ENCODE measurements at regions not wholly inside any gene's neighbourhood (a gene's known extent, or its start where the extent isn't known, plus 50 kb on each side); places are given as distances from the start of the nearest gene placed in this dataset.

DNA sequence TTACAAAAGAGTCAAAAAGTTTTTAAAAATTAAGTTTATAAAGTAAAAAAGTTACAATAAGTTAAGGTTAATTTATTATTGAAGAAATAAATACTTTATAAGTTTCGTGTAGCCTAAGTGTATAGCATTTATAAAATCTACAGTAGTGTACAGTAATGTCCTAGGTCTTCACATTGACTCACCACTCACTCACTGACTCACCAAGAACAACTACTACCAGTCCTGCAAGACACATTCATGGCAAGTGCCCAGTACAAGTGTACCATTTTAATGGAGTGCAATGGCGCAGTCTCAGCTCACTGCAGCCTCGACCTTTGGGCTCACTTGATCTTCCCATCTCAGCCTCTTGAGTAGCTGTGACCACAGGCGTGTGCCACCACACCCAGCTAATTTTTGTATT, 128.2 kb downstream of the GPX5 start:
- Histone ChIP-seq H3K36me3 (ENCODE audit: control insufficient read depth, insufficient read depth, low read length) (no peaks in the 10 kb centered on the region), H3K27me3 (ENCODE audit: control insufficient read depth, insufficient read depth, low read length) (peaks cover 2% of the 10 kb centered on the region), H3K4me3 (ENCODE audit: low read depth, low read length) (no peak overlapping the region)
- TF ChIP-seq, protein P1, sequence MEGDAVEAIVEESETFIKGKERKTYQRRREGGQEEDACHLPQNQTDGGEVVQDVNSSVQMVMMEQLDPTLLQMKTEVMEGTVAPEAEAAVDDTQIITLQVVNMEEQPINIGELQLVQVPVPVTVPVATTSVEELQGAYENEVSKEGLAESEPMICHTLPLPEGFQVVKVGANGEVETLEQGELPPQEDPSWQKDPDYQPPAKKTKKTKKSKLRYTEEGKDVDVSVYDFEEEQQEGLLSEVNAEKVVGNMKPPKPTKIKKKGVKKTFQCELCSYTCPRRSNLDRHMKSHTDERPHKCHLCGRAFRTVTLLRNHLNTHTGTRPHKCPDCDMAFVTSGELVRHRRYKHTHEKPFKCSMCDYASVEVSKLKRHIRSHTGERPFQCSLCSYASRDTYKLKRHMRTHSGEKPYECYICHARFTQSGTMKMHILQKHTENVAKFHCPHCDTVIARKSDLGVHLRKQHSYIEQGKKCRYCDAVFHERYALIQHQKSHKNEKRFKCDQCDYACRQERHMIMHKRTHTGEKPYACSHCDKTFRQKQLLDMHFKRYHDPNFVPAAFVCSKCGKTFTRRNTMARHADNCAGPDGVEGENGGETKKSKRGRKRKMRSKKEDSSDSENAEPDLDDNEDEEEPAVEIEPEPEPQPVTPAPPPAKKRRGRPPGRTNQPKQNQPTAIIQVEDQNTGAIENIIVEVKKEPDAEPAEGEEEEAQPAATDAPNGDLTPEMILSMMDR (IDR thresholded peaks at IDR 0.05; ENCODE audit: insufficient read depth, low read length, poor library complexity, severe bottlenecking): no peak
- no peak for DNase-seq (ENCODE audit: low read depth)

DNA sequence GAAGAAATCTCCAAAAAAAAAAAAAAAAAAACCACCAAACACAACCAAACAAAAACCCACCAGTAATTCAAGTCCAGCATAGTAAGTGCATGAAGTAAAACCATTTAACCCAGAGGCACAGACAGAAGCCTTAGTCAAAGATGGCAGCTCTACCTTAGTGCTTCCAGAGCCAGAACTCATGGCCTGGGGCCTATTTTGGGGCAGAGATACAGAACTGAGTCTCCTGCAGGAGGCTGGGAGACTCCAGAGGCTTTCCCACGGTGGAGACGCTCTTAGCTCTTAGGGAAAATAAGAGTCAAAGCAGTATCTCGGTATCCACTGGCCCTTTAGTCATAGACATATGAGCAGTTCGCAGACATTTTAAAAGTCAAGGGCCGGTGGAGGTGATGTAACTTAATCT, 129.5 kb downstream of the GPX5 start:
- DNase-seq (ENCODE audit: low read depth): no peak
- no peaks in the 10 kb centered on the region for H3K36me3 ChIP-seq (ENCODE audit: control insufficient read depth, insufficient read depth, low read length)
- H3K4me3 ChIP-seq (ENCODE audit: low read depth, low read length): no peak overlapping the region
- TF ChIP-seq, protein P1 (IDR thresholded peaks at IDR 0.05; ENCODE audit: insufficient read depth, low read length, poor library complexity, severe bottlenecking): no peak
- H3K27me3 ChIP-seq (ENCODE audit: control insufficient read depth, insufficient read depth, low read length): peaks cover 2% of the 10 kb centered on the region

- no peak for DNase-seq (ENCODE audit: low read depth)
- no peak overlapping the region for H3K4me3 ChIP-seq (ENCODE audit: low read depth, low read length)
- no peaks in the 10 kb centered on the region for H3K36me3 ChIP-seq (ENCODE audit: control insufficient read depth, insufficient read depth, low read length)
- H3K27me3 ChIP-seq (ENCODE audit: control insufficient read depth, insufficient read depth, low read length): peaks cover 2% of the 10 kb centered on the region
- TF ChIP-seq, protein P1 (IDR thresholded peaks at IDR 0.05; ENCODE audit: insufficient read depth, low read length, poor library complexity, severe bottlenecking): no peak
These were observed 131.0 kb downstream of the GPX5 start for GRCh38 chr6:28656715-28657114.

DNA sequence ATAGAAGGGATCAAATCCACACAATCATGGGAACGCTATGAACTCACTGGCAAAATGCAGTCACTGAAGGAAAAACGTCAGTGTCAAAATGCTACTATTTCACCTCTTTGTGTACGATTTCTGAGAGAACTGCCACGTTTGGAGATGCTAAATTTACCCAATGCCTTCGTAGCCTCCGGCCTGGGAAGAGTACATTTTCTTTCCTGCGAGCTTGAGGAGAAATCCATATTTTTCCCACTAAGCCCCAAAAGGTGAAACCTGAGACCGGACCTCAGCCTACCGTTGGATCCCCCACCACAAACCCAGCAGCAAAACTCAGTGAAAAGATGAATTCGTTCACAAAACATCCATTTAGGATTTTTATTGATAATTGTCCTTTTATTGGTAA, 131.7 kb downstream of the GPX5 start:
- TF ChIP-seq, protein P1 (IDR thresholded peaks at IDR 0.05; ENCODE audit: insufficient read depth, low read length, poor library complexity, severe bottlenecking): no peak
- Histone ChIP-seq H3K36me3 (ENCODE audit: control insufficient read depth, insufficient read depth, low read length) (no peaks in the 10 kb centered on the region), H3K27me3 (ENCODE audit: control insufficient read depth, insufficient read depth, low read length) (peaks cover 2% of the 10 kb centered on the region), H3K4me3 (ENCODE audit: low read depth, low read length) (peak overlapping the region; percentile 22)
- no peak for DNase-seq (ENCODE audit: low read depth)

GRCh38 chr6:28657769-28658465, 132.2 kb downstream of the GPX5 start:
- no peak for DNase-seq (ENCODE audit: low read depth)
- no peaks in the 10 kb centered on the region for H3K36me3 ChIP-seq (ENCODE audit: control insufficient read depth, insufficient read depth, low read length)
- peaks cover 2% of the 10 kb centered on the region for H3K27me3 ChIP-seq (ENCODE audit: control insufficient read depth, insufficient read depth, low read length)
- TF ChIP-seq, protein P1 (IDR thresholded peaks at IDR 0.05; ENCODE audit: insufficient read depth, low read length, poor library complexity, severe bottlenecking): no peak
- peak overlapping the region; percentile 46 for H3K4me3 ChIP-seq (ENCODE audit: low read depth, low read length)

Data from kidney epithelial cell (primary cell).